WTC11 (cell line): ENCODE measurements at regions not wholly inside any gene's neighbourhood (a gene's known extent, or its start where the extent isn't known, plus 50 kb on each side); places are given as distances from the start of the nearest gene placed in this dataset.
"Not testable (repeated sequence)": the region's sequence is repeated elsewhere in the genome, so short reads cannot be mapped to it uniquely, and the experiment has no call there.

Source experiments
- ATAC-seq: fragments of 200-7000 bp; cut with Tn5 transposase; 2 replicates; pipeline ENCODE4 v1.10.0; 2021; ENCODE audit warnings: mild to moderate bottlenecking, moderate library complexity
- CTCF ChIA-PET: fragments of 300-600 bp; sonication (Branson Sonifier 250); formaldehyde crosslinking; loops from one replicate; lab custom pipeline; 2021; ENCODE audit warnings: antibody characterized with exemption; lab: Charles Lee
- POLR2A ChIA-PET: fragments of 350-600 bp; sonication (Branson Sonifier 250); formaldehyde crosslinking; loops from one replicate; lab custom pipeline; 2021; ENCODE audit warnings: antibody characterized with exemption; lab: Charles Lee
- DNase-seq: peaks from one replicate; pipeline ENCODE4 v3.0.0; 2021; ENCODE audit warnings: low spot score
- H3K27ac Mint-ChIP-seq: 2 replicates; pipeline ENCODE4 v1.8.0; 2021; ENCODE audit warnings: mixed read lengths
- H3K27me3 Mint-ChIP-seq: 2 replicates; pipeline ENCODE4 v1.8.0; 2021; ENCODE audit warnings: low read depth, mild to moderate bottlenecking, moderate library complexity, mixed read lengths
- H3K36me3 Mint-ChIP-seq: 2 replicates; pipeline ENCODE4 v1.8.0; 2021; ENCODE audit warnings: mixed read lengths
- H3K4me1 Mint-ChIP-seq: 2 replicates; pipeline ENCODE4 v1.8.0; 2022; ENCODE audit warnings: mixed read lengths
- H3K4me3 Mint-ChIP-seq: 2 replicates; pipeline ENCODE4 v1.8.0; 2021; ENCODE audit warnings: mild to moderate bottlenecking, moderate library complexity, mixed read lengths
- H3K9me3 Mint-ChIP-seq: 2 replicates; pipeline ENCODE4 v1.8.0; 2021; ENCODE audit warnings: mixed read lengths
- HMGA2 ChIP-seq: fragments of 250-450 bp; sonication (Bioruptor Pico); IDR thresholded peaks from 2 replicates; pipeline ENCODE4 v1.4.0; 2021; ENCODE audit warnings: mild to moderate bottlenecking, moderate library complexity
- KAT7 ChIP-seq: sonication (generic); formaldehyde crosslinking; IDR thresholded peaks from 2 replicates; pipeline ENCODE4 v1.8.1; 2023; ENCODE audit warnings: missing genetic modification reagents, mild to moderate bottlenecking, borderline replicate concordance
- NFYB ChIP-seq: sonication (generic); formaldehyde crosslinking; conservative IDR thresholded peaks from 2 replicates; pipeline ENCODE4 v1.8.0; 2022; ENCODE audit warnings: low read depth, missing genetic modification reagents
- NR1H2 ChIP-seq: sonication (generic); formaldehyde crosslinking; IDR thresholded peaks from 2 replicates; pipeline ENCODE4 v1.9.0; 2021; ENCODE audit warnings: mild to moderate bottlenecking, moderate library complexity, missing genetic modification reagents
- PRRX2 ChIP-seq: fragments of 250-450 bp; sonication (Bioruptor Pico); IDR thresholded peaks from 2 replicates; pipeline ENCODE4 v1.8.0; 2021; ENCODE audit warnings: mild to moderate bottlenecking
- RORB ChIP-seq: fragments of 250-450 bp; sonication (Bioruptor Pico); IDR thresholded peaks from 2 replicates; pipeline ENCODE4 v1.9.0; 2021; ENCODE audit warnings: mild to moderate bottlenecking
- STAT6 ChIP-seq: sonication (generic); formaldehyde crosslinking; conservative IDR thresholded peaks from 2 replicates; pipeline ENCODE4 v1.8.1; 2023; ENCODE audit warnings: mild to moderate bottlenecking, low read depth, missing genetic modification reagents, moderate library complexity
- TEAD1 ChIP-seq: sonication (generic); formaldehyde crosslinking; IDR thresholded peaks from 2 replicates; pipeline ENCODE4 v1.8.0; 2022; ENCODE audit warnings: mild to moderate bottlenecking, missing genetic modification reagents
- ZNF219 ChIP-seq: sonication (generic); formaldehyde crosslinking; IDR thresholded peaks from 2 replicates; pipeline ENCODE4 v1.8.0; 2023; ENCODE audit warnings: missing genetic modification reagents, mild to moderate bottlenecking, borderline replicate concordance
- ZNF263 ChIP-seq: sonication (generic); formaldehyde crosslinking; IDR thresholded peaks from 2 replicates; pipeline ENCODE4 v1.8.1; 2022; ENCODE audit warnings: low read depth, mild to moderate bottlenecking, moderate library complexity, missing genetic modification reagents
- ZNF396 ChIP-seq: fragments of 250-450 bp; sonication (Bioruptor Pico); IDR thresholded peaks from 2 replicates; pipeline ENCODE4 v1.8.0; 2021; ENCODE audit warnings: mild to moderate bottlenecking, moderate library complexity, borderline replicate concordance
- ZNF671 ChIP-seq: fragments of 250-450 bp; sonication (Bioruptor Pico); IDR thresholded peaks from 2 replicates; pipeline ENCODE4 v1.8.0; 2021; ENCODE audit warnings: mild to moderate bottlenecking
- TF ChIP-seq, protein P1 (sequence below): sonication (generic); formaldehyde crosslinking; IDR thresholded peaks from 2 replicates; pipeline ENCODE4 v1.8.1; 2023; ENCODE audit warnings: mild to moderate bottlenecking, missing genetic modification reagents
- TF ChIP-seq, protein P2 (sequence below): sonication (generic); formaldehyde crosslinking; IDR thresholded peaks from 2 replicates; pipeline ENCODE4 v1.8.1; 2022; ENCODE audit warnings: missing genetic modification reagents, borderline replicate concordance

- CTCF ChIA-PET, result no interaction called here
Observed at GRCh38 chr2:53114991-53115390, 652.6 kb upstream of the CHAC2 start.

DNA sequence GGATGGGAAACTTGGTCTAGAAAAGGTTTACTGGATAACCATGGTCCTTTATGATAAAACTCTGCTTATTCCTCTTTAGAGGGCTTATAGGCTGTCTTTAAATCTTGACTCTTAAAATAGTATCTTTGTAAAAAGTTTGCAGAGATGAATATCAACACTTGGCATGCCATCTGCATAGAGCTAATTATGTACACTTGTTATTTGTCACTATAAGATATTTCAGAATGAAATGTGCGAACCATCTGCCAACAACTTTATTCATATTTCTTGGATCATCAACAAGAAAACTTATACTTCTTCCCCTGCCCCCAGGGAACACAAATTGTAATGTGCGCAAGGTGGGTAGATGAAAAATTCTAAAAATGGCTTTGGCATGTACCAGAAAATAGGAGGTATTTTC lies 653.0 kb upstream of the CHAC2 start:
- no peaks in the 10 kb centered on the region for H3K27me3 Mint-ChIP-seq
- ChIA-PET CTCF (no interaction called here), POLR2A (no interaction called here)
- H3K36me3 Mint-ChIP-seq, result no peaks in the 10 kb centered on the region
- H3K27ac Mint-ChIP-seq, result no peak overlapping the region
- ATAC-seq (no peak), DNase-seq (no peak)
- TF ChIP-seq HMGA2 (no peak), ZNF263 (no peak), STAT6 (CRISPR knock-in tag) (no peak), TEAD1 (CRISPR knock-in tag) (no peak), KAT7 (CRISPR knock-in tag) (no peak), NR1H2 (CRISPR knock-in tag) (no peak), ZNF671 (CRISPR knock-in tag) (no peak), ZNF219 (CRISPR knock-in tag) (no peak)
- TF ChIP-seq, protein P1, sequence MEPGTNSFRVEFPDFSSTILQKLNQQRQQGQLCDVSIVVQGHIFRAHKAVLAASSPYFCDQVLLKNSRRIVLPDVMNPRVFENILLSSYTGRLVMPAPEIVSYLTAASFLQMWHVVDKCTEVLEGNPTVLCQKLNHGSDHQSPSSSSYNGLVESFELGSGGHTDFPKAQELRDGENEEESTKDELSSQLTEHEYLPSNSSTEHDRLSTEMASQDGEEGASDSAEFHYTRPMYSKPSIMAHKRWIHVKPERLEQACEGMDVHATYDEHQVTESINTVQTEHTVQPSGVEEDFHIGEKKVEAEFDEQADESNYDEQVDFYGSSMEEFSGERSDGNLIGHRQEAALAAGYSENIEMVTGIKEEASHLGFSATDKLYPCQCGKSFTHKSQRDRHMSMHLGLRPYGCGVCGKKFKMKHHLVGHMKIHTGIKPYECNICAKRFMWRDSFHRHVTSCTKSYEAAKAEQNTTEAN (CRISPR knock-in tag), result no peak
- no peaks in the 10 kb centered on the region for H3K9me3 Mint-ChIP-seq
- H3K4me3 Mint-ChIP-seq, result no peak overlapping the region
- peaks cover 56% of the 10 kb centered on the region for H3K4me1 Mint-ChIP-seq

More at GRCh38 chr2:53114991-53115390, 652.6 kb upstream of the CHAC2 start:
- H3K27ac Mint-ChIP-seq, result no peak overlapping the region
- POLR2A ChIA-PET, result no interaction called here
- no peak for DNase-seq
- H3K9me3 Mint-ChIP-seq, result no peaks in the 10 kb centered on the region
- no peak for TF ChIP-seq ZNF396 (CRISPR knock-in tag)
- TF ChIP-seq RORB (CRISPR knock-in tag), result no peak
- no peaks in the 10 kb centered on the region for H3K36me3 Mint-ChIP-seq
- no peak overlapping the region for H3K4me3 Mint-ChIP-seq
- peaks cover 54% of the 10 kb centered on the region for H3K4me1 Mint-ChIP-seq
- no peaks in the 10 kb centered on the region for H3K27me3 Mint-ChIP-seq
- ATAC-seq, result no peak

- CTCF ChIA-PET, H3K9me3 Mint-ChIP-seq, ATAC-seq, H3K27me3 Mint-ChIP-seq, POLR2A ChIA-PET, H3K36me3 Mint-ChIP-seq: not testable (repeated sequence)
- Mint-ChIP-seq H3K4me3 (peak overlapping the region; percentile 66), H3K27ac (peak overlapping the region; percentile 91), H3K4me1 (peaks cover 56% of the 10 kb centered on the region)
- DNase-seq, result peak; percentile 59
Observed at GRCh38 chr2:53112408-53112807, 655.2 kb upstream of the CHAC2 start.

GRCh38 chr2:53111406-53111805 lies 656.2 kb upstream of the CHAC2 start:
- TF ChIP-seq NR1H2 (CRISPR knock-in tag) (no peak), PRRX2 (CRISPR knock-in tag) (no peak), NFYB (no peak)
- TF ChIP-seq, protein P2, sequence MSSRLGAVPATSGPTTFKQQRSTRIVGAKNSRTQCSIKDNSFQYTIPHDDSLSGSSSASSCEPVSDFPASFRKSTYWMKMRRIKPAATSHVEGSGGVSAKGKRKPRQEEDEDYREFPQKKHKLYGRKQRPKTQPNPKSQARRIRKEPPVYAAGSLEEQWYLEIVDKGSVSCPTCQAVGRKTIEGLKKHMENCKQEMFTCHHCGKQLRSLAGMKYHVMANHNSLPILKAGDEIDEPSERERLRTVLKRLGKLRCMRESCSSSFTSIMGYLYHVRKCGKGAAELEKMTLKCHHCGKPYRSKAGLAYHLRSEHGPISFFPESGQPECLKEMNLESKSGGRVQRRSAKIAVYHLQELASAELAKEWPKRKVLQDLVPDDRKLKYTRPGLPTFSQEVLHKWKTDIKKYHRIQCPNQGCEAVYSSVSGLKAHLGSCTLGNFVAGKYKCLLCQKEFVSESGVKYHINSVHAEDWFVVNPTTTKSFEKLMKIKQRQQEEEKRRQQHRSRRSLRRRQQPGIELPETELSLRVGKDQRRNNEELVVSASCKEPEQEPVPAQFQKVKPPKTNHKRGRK (CRISPR knock-in tag), result no peak
- Mint-ChIP-seq H3K9me3 (peaks cover 6% of the 10 kb centered on the region; the same call in 1 of the 2 replicates), H3K27ac (peak overlapping the region; percentile 90), H3K27me3 (no peaks in the 10 kb centered on the region), H3K4me1 (peaks cover 53% of the 10 kb centered on the region), H3K4me3 (peak overlapping the region; percentile 50), H3K36me3 (no peaks in the 10 kb centered on the region; the same call in 1 of the 2 replicates)
- ATAC-seq (no peak), DNase-seq (no peak)
- CTCF ChIA-PET, result no interaction called here
- POLR2A ChIA-PET, result no interaction called here
